CD14-positive monocyte (primary cell): ENCODE measurements at regions not wholly inside any gene's neighbourhood (a gene's known extent, or its start where the extent isn't known, plus 50 kb on each side); places are given as distances from the start of the nearest gene placed in this dataset.

Experiments
- DNase-seq, 3 donors: peaks; one replicate each; pipeline ENCODE4 v3.0.0-alpha.2; 2011 to 2022
- H2AFZ ChIP-seq: 2 replicates; pipeline ENCODE4 v1.6.0; 2012; ENCODE audit warnings: mild to moderate bottlenecking, low read depth, low read length, inconsistent platforms; ENCODE audit not compliant: insufficient read depth, poor library complexity, severe bottlenecking
- H3K27ac ChIP-seq, 2 donors: 1 replicate in 1 of 2; 2 replicates in 1 of 2; pipeline ENCODE4 v1.5.1; 2012 to 2013; ENCODE audit warnings: low read length in 2 of 2, control low read depth in 1 of 2, inconsistent platforms in 1 of 2, low read depth in 1 of 2, mild to moderate bottlenecking in 1 of 2
- H3K27me3 ChIP-seq, 2 donors: one replicate each; pipeline versions ENCODE4 v1.6.0 to v1.6.1; 2011 to 2013; ENCODE audit warnings: low read length in 2 of 2; ENCODE audit not compliant: control insufficient read depth in 2 of 2, insufficient read depth in 2 of 2
- H3K36me3 ChIP-seq, 2 donors: replicated peaks in 1 of 2; 1 replicate in 1 of 2; 2 replicates in 1 of 2; pipeline versions ENCODE4 v1.5.1 to v1.6.1; 2012 to 2013; ENCODE audit warnings: low read length in 2 of 2, control low read depth in 1 of 2, inconsistent platforms in 1 of 2, mild to moderate bottlenecking in 1 of 2; ENCODE audit not compliant: insufficient read depth in 2 of 2, control insufficient read depth in 1 of 2
- H3K4me1 ChIP-seq, 2 donors: 1 replicate in 1 of 2; 2 replicates in 1 of 2; pipeline versions ENCODE4 v1.5.1 to v1.6.1; 2012 to 2013; ENCODE audit warnings: low read length in 2 of 2, control low read depth in 1 of 2, inconsistent platforms in 1 of 2, mild to moderate bottlenecking in 1 of 2, moderate library complexity in 1 of 2; ENCODE audit not compliant: insufficient read depth in 2 of 2, control insufficient read depth in 1 of 2
- H3K4me2 ChIP-seq: replicated peaks from 2 replicates; pipeline ENCODE3; 2012; ENCODE audit warnings: low read length, moderate library complexity, mild to moderate bottlenecking; ENCODE audit not compliant: poor library complexity, severe bottlenecking; ENCODE audit errors: extremely low read depth
- H3K4me3 ChIP-seq, 3 experiments: fragments of 200-600 bp in 1 of 3; sonication (generic) in 1 of 3; replicated peaks in 1 of 3; 1 replicate in 2 of 3; 2 replicates in 1 of 3; pipeline ENCODE4 v1.5.1; 2011 to 2013; ENCODE audit warnings: low read length in 3 of 3, mild to moderate bottlenecking in 3 of 3, control low read depth in 2 of 3, low read depth in 2 of 3, inconsistent platforms in 1 of 3, moderate library complexity in 1 of 3
- H3K79me2 ChIP-seq: 2 replicates; pipeline ENCODE4 v1.6.0; 2012; ENCODE audit warnings: mild to moderate bottlenecking, control low read depth, inconsistent platforms, low read length, moderate library complexity; ENCODE audit not compliant: insufficient read depth
- H3K9ac ChIP-seq: 2 replicates; pipeline ENCODE4 v1.6.0; 2017; ENCODE audit warnings: low read length, mild to moderate bottlenecking; ENCODE audit not compliant: insufficient read depth, poor library complexity, severe bottlenecking
- H3K9me3 ChIP-seq, 2 donors: replicated peaks in 1 of 2; 1 replicate in 1 of 2; 2 replicates in 1 of 2; pipeline versions ENCODE4 v1.5.1 to v1.6.1; 2012 to 2013; ENCODE audit warnings: low read length in 2 of 2, control low read depth in 1 of 2; ENCODE audit not compliant: control insufficient read depth in 1 of 2, insufficient read depth in 1 of 2
- H4K20me1 ChIP-seq: 2 replicates; pipeline ENCODE4 v1.6.0; 2012; ENCODE audit warnings: mild to moderate bottlenecking, low read length, control low read depth, moderate library complexity; ENCODE audit not compliant: insufficient read depth
- H3K27ac Mint-ChIP-seq, 7 donors: one replicate each; pipeline ENCODE4 v1.8.0; 2020; ENCODE audit warnings: mild to moderate bottlenecking in 7 of 7, mixed read lengths in 7 of 7, moderate library complexity in 6 of 7, inconsistent platforms in 2 of 7
- H3K27me3 Mint-ChIP-seq, 3 donors: one replicate each; pipeline ENCODE4 v1.8.0; 2021 to 2022; ENCODE audit warnings: low read depth in 3 of 3, mild to moderate bottlenecking in 3 of 3, mixed read lengths in 3 of 3, moderate library complexity in 3 of 3, inconsistent platforms in 1 of 3
- H3K36me3 Mint-ChIP-seq, 2 donors: one replicate each; pipeline ENCODE4 v1.8.0; 2020; ENCODE audit warnings: mixed read lengths in 2 of 2, inconsistent platforms in 1 of 2, mild to moderate bottlenecking in 1 of 2
- H3K4me1 Mint-ChIP-seq: one replicate; pipeline ENCODE4 v1.8.0; 2020; ENCODE audit warnings: mild to moderate bottlenecking, mixed read lengths
- H3K4me3 Mint-ChIP-seq, 2 donors: one replicate each; pipeline ENCODE4 v1.8.0; 2020; ENCODE audit warnings: mild to moderate bottlenecking in 2 of 2, mixed read lengths in 2 of 2, moderate library complexity in 1 of 2
- H3K9me3 Mint-ChIP-seq, 7 donors: one replicate each; pipeline ENCODE4 v1.8.0; 2020 to 2022; ENCODE audit warnings: mixed read lengths in 7 of 7, mild to moderate bottlenecking in 6 of 7, moderate library complexity in 6 of 7, inconsistent platforms in 2 of 7
- CTCF ChIP-seq: fragments of 200-600 bp; IDR thresholded peaks from one replicate; pipeline ENCODE4 v1.8.0; 2022; ENCODE audit warnings: antibody characterized with exemption, mild to moderate bottlenecking
- WGBS: methylation state at CpG from one replicate; pipeline ENCODE4 v1.1.5; 2013; ENCODE audit warnings: missing lambda C conversion rate; ENCODE audit not compliant: insufficient coverage; 5-methylcytosine and 5-hydroxymethylcytosine counted together
- intact Hi-C, 2 donors: fragments of 100-400 bp; cut with micrococcal nuclease; formaldehyde crosslinking; loops; one replicate each; pipeline versions ENCODE4 v1.15.0 to v1.15.1; 2023

- Histone ChIP-seq H3K4me3 (no peak overlapping the region), H3K9ac (no peak overlapping the region), H3K79me2 (no peaks in the 10 kb centered on the region), H3K4me1 (peaks cover 11 to 12% of the 10 kb centered on the region in 2 donors), H3K27me3 (no peaks in the 10 kb centered on the region), H3K27ac (no peak overlapping the region), H2AFZ (no peak overlapping the region), H3K36me3 (no peaks in the 10 kb centered on the region), H3K4me2 (no peak overlapping the region), H4K20me1 (no peaks in the 10 kb centered on the region), H3K9me3 (no peaks in the 10 kb centered on the region)
- Mint-ChIP-seq H3K9me3 (peaks cover 0 to 4% (median 0%) of the 10 kb centered on the region in 7 donors), H3K27me3 (peaks cover 2 to 7% (median 4%) of the 10 kb centered on the region in 3 donors), H3K4me1 (peaks cover 21% of the 10 kb centered on the region), H3K4me3 (no peak overlapping the region), H3K27ac (peak overlapping the region in 3 of 7 donors; percentile 60 to 91 (median 71)), H3K36me3 (peaks cover 3% of the 10 kb centered on the region in 2 donors)
- intact Hi-C loops, result loop anchor here in 1 of 2 donors (5.0 kb wide), 1 partner anchor 81 kb away; the partner anchor contains the start of gene FEM1C
- peak; percentile 13 to 63 (median 52) for DNase-seq
- no peak for TF ChIP-seq CTCF
These were observed 82.9 kb downstream of the FEM1C start for GRCh38 chr5:115461506-115462290.

- no peaks in the 10 kb centered on the region for H3K36me3 ChIP-seq
- peaks cover 11 to 12% of the 10 kb centered on the region in 2 donors for H3K4me1 ChIP-seq
- no peak overlapping the region for H3K27ac ChIP-seq
- Mint-ChIP-seq H3K27ac (peak overlapping the region in 3 of 7 donors; percentile 60 to 91 (median 71)), H3K27me3 (peaks cover 2 to 7% (median 6%) of the 10 kb centered on the region in 3 donors), H3K4me3 (no peak overlapping the region), H3K4me1 (peaks cover 19% of the 10 kb centered on the region), H3K36me3 (peaks cover 3% of the 10 kb centered on the region in 2 donors), H3K9me3 (peaks cover 0 to 4% (median 0%) of the 10 kb centered on the region in 7 donors)
- H2AFZ ChIP-seq, result no peak overlapping the region
- no peak overlapping the region for H3K4me2 ChIP-seq
- DNase-seq, result no peak
- H3K79me2 ChIP-seq, result no peaks in the 10 kb centered on the region
- no peak overlapping the region for H3K9ac ChIP-seq
- intact Hi-C loops, result loop anchor here in 1 of 2 donors (5.0 kb wide), 1 partner anchor 81 kb away; the partner anchor contains the start of gene FEM1C
- H3K27me3 ChIP-seq, result no peaks in the 10 kb centered on the region
- no peak for TF ChIP-seq CTCF
- H3K4me3 ChIP-seq, result no peak overlapping the region
- no peaks in the 10 kb centered on the region for H3K9me3 ChIP-seq
- WGBS, result 100% methylated on average over 1 of the region's 4 CpGs
- H4K20me1 ChIP-seq, result no peaks in the 10 kb centered on the region
These were observed 83.5 kb downstream of the FEM1C start for GRCh38 chr5:115461093-115461492.
